ENCODE measurements at regions not wholly inside any gene's neighbourhood (a gene's known extent, or its start where the extent isn't known, plus 50 kb on each side); places are given as distances from the start of the nearest gene placed in this dataset.

DNA sequence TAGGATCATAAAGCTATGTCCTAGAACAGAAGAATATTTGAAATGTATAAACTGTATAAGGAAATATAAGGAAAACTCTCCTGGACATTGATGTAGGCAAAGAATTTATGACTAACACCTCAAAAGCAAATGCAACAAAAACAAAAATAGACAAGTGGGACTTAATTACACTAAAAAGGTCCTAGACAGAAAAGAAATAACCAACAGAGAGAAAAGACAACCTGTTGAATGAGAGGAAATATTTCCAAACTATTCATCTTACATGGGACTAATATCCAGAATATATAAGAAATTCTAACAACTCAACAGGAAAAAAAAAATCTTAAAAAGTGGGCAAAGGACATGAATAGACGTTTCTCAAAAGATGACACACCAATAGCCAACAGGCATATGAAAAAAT, 54.4 kb upstream of the PRDX4 start:
- no peak for ATAC-seq
- no peak for TF ChIP-seq ZNF70 (CRISPR knock-in tag; IDR thresholded peaks at IDR 0.05)
- no peak for TF ChIP-seq CSRNP3 (CRISPR knock-in tag; IDR thresholded peaks at IDR 0.05)
- TF ChIP-seq PATZ1 (CRISPR knock-in tag; IDR thresholded peaks at IDR 0.05; ENCODE audit: borderline replicate concordance): no peak
- no peak for TF ChIP-seq BACH2 (CRISPR knock-in tag; IDR thresholded peaks at IDR 0.05; ENCODE audit: borderline replicate concordance)
- no peak for TF ChIP-seq ZC3H10 (CRISPR knock-in tag; IDR thresholded peaks at IDR 0.05)
- TF ChIP-seq ARNTL (CRISPR knock-in tag; IDR thresholded peaks at IDR 0.05; ENCODE audit: borderline replicate concordance, low read depth): no peak
- no peak for TF ChIP-seq ZNF565 (CRISPR knock-in tag; conservative IDR thresholded peaks at IDR 0.05; ENCODE audit: low read depth)
- TF ChIP-seq PPARA (CRISPR knock-in tag; IDR thresholded peaks at IDR 0.05; ENCODE audit: borderline replicate concordance): no peak
- TF ChIP-seq GLIS3 (CRISPR knock-in tag; IDR thresholded peaks at IDR 0.05): no peak
- TF ChIP-seq, protein P1, sequence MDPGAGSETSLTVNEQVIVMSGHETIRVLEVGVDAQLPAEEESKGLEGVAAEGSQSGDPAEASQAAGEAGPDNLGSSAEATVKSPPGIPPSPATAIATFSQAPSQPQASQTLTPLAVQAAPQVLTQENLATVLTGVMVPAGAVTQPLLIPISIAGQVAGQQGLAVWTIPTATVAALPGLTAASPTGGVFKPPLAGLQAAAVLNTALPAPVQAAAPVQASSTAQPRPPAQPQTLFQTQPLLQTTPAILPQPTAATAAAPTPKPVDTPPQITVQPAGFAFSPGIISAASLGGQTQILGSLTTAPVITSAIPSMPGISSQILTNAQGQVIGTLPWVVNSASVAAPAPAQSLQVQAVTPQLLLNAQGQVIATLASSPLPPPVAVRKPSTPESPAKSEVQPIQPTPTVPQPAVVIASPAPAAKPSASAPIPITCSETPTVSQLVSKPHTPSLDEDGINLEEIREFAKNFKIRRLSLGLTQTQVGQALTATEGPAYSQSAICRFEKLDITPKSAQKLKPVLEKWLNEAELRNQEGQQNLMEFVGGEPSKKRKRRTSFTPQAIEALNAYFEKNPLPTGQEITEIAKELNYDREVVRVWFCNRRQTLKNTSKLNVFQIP (CRISPR knock-in tag; IDR thresholded peaks at IDR 0.05; ENCODE audit: borderline replicate concordance, low read depth): no peak
- TF ChIP-seq TCF4 (CRISPR knock-in tag; IDR thresholded peaks at IDR 0.05; ENCODE audit: borderline replicate concordance): no peak
- no peak for TF ChIP-seq ZFP3 (CRISPR knock-in tag; IDR thresholded peaks at IDR 0.05)
- TF ChIP-seq, protein P2, sequence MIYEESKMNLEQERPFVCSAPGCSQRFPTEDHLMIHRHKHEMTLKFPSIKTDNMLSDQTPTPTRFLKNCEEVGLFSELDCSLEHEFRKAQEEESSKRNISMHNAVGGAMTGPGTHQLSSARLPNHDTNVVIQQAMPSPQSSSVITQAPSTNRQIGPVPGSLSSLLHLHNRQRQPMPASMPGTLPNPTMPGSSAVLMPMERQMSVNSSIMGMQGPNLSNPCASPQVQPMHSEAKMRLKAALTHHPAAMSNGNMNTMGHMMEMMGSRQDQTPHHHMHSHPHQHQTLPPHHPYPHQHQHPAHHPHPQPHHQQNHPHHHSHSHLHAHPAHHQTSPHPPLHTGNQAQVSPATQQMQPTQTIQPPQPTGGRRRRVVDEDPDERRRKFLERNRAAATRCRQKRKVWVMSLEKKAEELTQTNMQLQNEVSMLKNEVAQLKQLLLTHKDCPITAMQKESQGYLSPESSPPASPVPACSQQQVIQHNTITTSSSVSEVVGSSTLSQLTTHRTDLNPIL (CRISPR knock-in tag; IDR thresholded peaks at IDR 0.05; ENCODE audit: low read depth): no peak
- TF ChIP-seq TOX (CRISPR knock-in tag; IDR thresholded peaks at IDR 0.05; ENCODE audit: borderline replicate concordance): no peak
- no peak for TF ChIP-seq ZNF8 (CRISPR knock-in tag; IDR thresholded peaks at IDR 0.05)
- TF ChIP-seq, protein P3, sequence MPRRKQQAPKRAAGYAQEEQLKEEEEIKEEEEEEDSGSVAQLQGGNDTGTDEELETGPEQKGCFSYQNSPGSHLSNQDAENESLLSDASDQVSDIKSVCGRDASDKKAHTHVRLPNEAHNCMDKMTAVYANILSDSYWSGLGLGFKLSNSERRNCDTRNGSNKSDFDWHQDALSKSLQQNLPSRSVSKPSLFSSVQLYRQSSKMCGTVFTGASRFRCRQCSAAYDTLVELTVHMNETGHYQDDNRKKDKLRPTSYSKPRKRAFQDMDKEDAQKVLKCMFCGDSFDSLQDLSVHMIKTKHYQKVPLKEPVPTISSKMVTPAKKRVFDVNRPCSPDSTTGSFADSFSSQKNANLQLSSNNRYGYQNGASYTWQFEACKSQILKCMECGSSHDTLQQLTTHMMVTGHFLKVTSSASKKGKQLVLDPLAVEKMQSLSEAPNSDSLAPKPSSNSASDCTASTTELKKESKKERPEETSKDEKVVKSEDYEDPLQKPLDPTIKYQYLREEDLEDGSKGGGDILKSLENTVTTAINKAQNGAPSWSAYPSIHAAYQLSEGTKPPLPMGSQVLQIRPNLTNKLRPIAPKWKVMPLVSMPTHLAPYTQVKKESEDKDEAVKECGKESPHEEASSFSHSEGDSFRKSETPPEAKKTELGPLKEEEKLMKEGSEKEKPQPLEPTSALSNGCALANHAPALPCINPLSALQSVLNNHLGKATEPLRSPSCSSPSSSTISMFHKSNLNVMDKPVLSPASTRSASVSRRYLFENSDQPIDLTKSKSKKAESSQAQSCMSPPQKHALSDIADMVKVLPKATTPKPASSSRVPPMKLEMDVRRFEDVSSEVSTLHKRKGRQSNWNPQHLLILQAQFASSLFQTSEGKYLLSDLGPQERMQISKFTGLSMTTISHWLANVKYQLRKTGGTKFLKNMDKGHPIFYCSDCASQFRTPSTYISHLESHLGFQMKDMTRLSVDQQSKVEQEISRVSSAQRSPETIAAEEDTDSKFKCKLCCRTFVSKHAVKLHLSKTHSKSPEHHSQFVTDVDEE (CRISPR knock-in tag; IDR thresholded peaks at IDR 0.05): no peak

DNA sequence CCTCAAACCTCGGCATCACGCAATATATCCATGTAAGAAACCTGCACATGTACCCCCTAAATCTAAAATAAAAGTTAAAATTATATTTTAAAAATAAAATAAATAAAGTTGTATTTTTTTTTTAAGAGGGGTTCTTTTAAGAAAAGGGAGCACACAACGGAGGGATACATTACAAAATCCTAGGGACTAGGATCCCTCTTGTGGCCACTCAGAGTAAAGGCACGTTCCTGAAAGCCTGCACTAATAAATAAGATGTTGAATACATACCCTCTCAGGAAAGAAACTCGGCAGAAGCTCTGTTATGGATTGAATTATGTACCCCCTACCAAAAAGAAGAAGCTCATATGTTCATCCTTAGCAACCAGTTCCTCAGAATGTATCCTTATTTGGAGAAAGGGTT, 50.9 kb upstream of the PRDX4 start:
- TF ChIP-seq BACH2 (CRISPR knock-in tag; IDR thresholded peaks at IDR 0.05; ENCODE audit: borderline replicate concordance) (no peak), ZFP30 (CRISPR knock-in tag; IDR thresholded peaks at IDR 0.05) (no peak)
- ATAC-seq: peak; percentile 78

Measured in SK-N-SH treated with all-trans-retinoic acid at 6 μM for 48 hours (cell line).